ENCODE measurements at regions not wholly inside any gene's neighbourhood (a gene's known extent, or its start where the extent isn't known, plus 50 kb on each side); places are given as distances from the start of the nearest gene placed in this dataset.

DNA sequence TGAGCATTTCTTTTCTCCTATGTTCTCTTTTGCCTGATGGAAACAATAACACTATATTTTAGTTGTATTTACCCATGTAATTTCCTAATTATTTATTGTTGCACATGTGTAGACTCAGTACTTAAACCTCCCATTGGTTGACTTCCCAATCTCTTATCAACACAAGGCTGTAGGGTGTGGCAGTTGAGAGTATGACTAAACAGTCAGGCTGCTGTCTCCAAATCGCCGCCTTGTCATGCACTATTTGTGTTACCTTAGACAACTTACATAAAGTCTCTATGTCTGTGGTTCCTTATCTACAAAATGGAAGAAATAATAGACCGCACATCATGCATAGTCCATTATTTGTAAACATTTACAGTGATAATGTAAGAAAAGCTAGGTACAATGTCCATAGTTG is 68.9 kb upstream of the EFNA5 start:
- Mint-ChIP-seq H3K27ac (no peak overlapping the region), H3K4me3 (no peak overlapping the region), H3K27me3 (ENCODE audit: insufficient read depth, low read depth, poor library complexity) (no peaks in the 10 kb centered on the region), H3K9me3 (no peaks in the 10 kb centered on the region; the same call in 2 of the 3 replicates), H3K4me1 (peaks cover 11% of the 10 kb centered on the region), H3K36me3 (ENCODE audit: low read depth) (no peaks in the 10 kb centered on the region)
- H3K4me2 ChIP-seq, result no peak overlapping the region
- peaks cover 12% of the 10 kb centered on the region; the same call in 1 of the 2 replicates for H3K9me2 ChIP-seq (ENCODE audit: insufficient read depth)
- ATAC-seq (no peak), DNase-seq (ENCODE audit: low spot score) (no peak)
- no peak overlapping the region for H3K4me3 ChIP-seq
- H3K27ac ChIP-seq (ENCODE audit: low read depth), result no peak overlapping the region
- H3K79me2 ChIP-seq (replicated peaks; ENCODE audit: insufficient read depth), result no peaks in the 10 kb centered on the region
- H3K36me3 ChIP-seq (ENCODE audit: insufficient read depth), result no peaks in the 10 kb centered on the region
- peaks cover 4% of the 10 kb centered on the region; the same call in 1 of the 2 replicates for H3K4me1 ChIP-seq (ENCODE audit: insufficient read depth)
- no peaks in the 10 kb centered on the region for H3F3A ChIP-seq (replicated peaks; ENCODE audit: low read depth)
- TF ChIP-seq JUNB (IDR thresholded peaks at IDR 0.05; ENCODE audit: unreplicated experiment) (no peak), EZH2 (IDR thresholded peaks at IDR 0.05; ENCODE audit: low read depth, unreplicated experiment) (no peak), POLR2AphosphoS5 (IDR thresholded peaks at IDR 0.05; ENCODE audit: low read depth) (no peak), EZH2phosphoT487 (IDR thresholded peaks at IDR 0.05; ENCODE audit: unreplicated experiment) (no peak), STAT1 (IDR thresholded peaks at IDR 0.05; ENCODE audit: unreplicated experiment) (no peak), ZNF114 (CRISPR knock-in tag; IDR thresholded peaks at IDR 0.05) (no peak), CREB1 (CRISPR knock-in tag; IDR thresholded peaks at IDR 0.05; ENCODE audit: low read depth) (no peak), ZNF331 (CRISPR knock-in tag; IDR thresholded peaks at IDR 0.05; ENCODE audit: low read depth) (no peak), NANOG (IDR thresholded peaks at IDR 0.05; ENCODE audit: borderline replicate concordance) (no peak)
- TF ChIP-seq, protein P1, sequence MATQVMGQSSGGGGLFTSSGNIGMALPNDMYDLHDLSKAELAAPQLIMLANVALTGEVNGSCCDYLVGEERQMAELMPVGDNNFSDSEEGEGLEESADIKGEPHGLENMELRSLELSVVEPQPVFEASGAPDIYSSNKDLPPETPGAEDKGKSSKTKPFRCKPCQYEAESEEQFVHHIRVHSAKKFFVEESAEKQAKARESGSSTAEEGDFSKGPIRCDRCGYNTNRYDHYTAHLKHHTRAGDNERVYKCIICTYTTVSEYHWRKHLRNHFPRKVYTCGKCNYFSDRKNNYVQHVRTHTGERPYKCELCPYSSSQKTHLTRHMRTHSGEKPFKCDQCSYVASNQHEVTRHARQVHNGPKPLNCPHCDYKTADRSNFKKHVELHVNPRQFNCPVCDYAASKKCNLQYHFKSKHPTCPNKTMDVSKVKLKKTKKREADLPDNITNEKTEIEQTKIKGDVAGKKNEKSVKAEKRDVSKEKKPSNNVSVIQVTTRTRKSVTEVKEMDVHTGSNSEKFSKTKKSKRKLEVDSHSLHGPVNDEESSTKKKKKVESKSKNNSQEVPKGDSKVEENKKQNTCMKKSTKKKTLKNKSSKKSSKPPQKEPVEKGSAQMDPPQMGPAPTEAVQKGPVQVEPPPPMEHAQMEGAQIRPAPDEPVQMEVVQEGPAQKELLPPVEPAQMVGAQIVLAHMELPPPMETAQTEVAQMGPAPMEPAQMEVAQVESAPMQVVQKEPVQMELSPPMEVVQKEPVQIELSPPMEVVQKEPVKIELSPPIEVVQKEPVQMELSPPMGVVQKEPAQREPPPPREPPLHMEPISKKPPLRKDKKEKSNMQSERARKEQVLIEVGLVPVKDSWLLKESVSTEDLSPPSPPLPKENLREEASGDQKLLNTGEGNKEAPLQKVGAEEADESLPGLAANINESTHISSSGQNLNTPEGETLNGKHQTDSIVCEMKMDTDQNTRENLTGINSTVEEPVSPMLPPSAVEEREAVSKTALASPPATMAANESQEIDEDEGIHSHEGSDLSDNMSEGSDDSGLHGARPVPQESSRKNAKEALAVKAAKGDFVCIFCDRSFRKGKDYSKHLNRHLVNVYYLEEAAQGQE (IDR thresholded peaks at IDR 0.05; ENCODE audit: unreplicated experiment), result no peak
- TF ChIP-seq, protein P2, sequence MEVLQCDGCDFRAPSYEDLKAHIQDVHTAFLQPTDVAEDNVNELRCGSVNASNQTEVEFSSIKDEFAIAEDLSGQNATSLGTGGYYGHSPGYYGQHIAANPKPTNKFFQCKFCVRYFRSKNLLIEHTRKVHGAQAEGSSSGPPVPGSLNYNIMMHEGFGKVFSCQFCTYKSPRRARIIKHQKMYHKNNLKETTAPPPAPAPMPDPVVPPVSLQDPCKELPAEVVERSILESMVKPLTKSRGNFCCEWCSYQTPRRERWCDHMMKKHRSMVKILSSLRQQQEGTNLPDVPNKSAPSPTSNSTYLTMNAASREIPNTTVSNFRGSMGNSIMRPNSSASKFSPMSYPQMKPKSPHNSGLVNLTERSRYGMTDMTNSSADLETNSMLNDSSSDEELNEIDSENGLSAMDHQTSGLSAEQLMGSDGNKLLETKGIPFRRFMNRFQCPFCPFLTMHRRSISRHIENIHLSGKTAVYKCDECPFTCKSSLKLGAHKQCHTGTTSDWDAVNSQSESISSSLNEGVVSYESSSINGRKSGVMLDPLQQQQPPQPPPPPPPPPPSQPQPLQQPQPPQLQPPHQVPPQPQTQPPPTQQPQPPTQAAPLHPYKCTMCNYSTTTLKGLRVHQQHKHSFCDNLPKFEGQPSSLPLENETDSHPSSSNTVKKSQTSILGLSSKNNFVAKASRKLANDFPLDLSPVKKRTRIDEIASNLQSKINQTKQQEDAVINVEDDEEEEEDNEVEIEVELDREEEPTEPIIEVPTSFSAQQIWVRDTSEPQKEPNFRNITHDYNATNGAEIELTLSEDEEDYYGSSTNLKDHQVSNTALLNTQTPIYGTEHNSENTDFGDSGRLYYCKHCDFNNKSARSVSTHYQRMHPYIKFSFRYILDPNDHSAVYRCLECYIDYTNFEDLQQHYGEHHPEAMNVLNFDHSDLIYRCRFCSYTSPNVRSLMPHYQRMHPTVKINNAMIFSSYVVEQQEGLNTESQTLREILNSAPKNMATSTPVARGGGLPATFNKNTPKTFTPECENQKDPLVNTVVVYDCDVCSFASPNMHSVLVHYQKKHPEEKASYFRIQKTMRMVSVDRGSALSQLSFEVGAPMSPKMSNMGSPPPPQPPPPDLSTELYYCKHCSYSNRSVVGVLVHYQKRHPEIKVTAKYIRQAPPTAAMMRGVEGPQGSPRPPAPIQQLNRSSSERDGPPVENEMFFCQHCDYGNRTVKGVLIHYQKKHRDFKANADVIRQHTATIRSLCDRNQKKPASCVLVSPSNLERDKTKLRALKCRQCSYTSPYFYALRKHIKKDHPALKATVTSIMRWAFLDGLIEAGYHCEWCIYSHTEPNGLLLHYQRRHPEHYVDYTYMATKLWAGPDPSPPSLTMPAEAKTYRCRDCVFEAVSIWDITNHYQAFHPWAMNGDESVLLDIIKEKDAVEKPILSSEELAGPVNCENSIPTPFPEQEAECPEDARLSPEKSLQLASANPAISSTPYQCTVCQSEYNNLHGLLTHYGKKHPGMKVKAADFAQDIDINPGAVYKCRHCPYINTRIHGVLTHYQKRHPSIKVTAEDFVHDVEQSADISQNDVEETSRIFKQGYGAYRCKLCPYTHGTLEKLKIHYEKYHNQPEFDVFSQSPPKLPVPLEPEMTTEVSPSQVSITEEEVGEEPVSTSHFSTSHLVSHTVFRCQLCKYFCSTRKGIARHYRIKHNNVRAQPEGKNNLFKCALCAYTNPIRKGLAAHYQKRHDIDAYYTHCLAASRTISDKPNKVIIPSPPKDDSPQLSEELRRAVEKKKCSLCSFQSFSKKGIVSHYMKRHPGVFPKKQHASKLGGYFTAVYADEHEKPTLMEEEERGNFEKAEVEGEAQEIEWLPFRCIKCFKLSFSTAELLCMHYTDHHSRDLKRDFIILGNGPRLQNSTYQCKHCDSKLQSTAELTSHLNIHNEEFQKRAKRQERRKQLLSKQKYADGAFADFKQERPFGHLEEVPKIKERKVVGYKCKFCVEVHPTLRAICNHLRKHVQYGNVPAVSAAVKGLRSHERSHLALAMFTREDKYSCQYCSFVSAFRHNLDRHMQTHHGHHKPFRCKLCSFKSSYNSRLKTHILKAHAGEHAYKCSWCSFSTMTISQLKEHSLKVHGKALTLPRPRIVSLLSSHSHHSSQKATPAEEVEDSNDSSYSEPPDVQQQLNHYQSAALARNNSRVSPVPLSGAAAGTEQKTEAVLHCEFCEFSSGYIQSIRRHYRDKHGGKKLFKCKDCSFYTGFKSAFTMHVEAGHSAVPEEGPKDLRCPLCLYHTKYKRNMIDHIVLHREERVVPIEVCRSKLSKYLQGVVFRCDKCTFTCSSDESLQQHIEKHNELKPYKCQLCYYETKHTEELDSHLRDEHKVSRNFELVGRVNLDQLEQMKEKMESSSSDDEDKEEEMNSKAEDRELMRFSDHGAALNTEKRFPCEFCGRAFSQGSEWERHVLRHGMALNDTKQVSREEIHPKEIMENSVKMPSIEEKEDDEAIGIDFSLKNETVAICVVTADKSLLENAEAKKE (CRISPR knock-in tag; IDR thresholded peaks at IDR 0.05), result no peak
- TF ChIP-seq, protein P3, sequence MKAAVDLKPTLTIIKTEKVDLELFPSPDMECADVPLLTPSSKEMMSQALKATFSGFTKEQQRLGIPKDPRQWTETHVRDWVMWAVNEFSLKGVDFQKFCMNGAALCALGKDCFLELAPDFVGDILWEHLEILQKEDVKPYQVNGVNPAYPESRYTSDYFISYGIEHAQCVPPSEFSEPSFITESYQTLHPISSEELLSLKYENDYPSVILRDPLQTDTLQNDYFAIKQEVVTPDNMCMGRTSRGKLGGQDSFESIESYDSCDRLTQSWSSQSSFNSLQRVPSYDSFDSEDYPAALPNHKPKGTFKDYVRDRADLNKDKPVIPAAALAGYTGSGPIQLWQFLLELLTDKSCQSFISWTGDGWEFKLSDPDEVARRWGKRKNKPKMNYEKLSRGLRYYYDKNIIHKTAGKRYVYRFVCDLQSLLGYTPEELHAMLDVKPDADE (IDR thresholded peaks at IDR 0.05), result no peak
- TF ChIP-seq, protein P4, sequence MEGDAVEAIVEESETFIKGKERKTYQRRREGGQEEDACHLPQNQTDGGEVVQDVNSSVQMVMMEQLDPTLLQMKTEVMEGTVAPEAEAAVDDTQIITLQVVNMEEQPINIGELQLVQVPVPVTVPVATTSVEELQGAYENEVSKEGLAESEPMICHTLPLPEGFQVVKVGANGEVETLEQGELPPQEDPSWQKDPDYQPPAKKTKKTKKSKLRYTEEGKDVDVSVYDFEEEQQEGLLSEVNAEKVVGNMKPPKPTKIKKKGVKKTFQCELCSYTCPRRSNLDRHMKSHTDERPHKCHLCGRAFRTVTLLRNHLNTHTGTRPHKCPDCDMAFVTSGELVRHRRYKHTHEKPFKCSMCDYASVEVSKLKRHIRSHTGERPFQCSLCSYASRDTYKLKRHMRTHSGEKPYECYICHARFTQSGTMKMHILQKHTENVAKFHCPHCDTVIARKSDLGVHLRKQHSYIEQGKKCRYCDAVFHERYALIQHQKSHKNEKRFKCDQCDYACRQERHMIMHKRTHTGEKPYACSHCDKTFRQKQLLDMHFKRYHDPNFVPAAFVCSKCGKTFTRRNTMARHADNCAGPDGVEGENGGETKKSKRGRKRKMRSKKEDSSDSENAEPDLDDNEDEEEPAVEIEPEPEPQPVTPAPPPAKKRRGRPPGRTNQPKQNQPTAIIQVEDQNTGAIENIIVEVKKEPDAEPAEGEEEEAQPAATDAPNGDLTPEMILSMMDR (conservative IDR thresholded peaks at IDR 0.05; ENCODE audit: low read depth in 2 of 2), result no peak
- H3K27me3 ChIP-seq (ENCODE audit: insufficient read depth), result no peaks in the 10 kb centered on the region
- H4K20me1 ChIP-seq (replicated peaks; ENCODE audit: insufficient read depth), result no peaks in the 10 kb centered on the region
- no peak overlapping the region for H2AFZ ChIP-seq
